A673 (cell line): ENCODE measurements at regions not wholly inside any gene's neighbourhood (a gene's known extent, or its start where the extent isn't known, plus 50 kb on each side); places are given as distances from the start of the nearest gene placed in this dataset.

Experiments used
- BruUV-seq: library from RNA; stranded (reverse); fragments of 400-500 nt; replicated peaks from 2 replicates; lab custom pipeline; 2021; lab: Mats Ljungman, UMichigan
- CTCF ChIA-PET: fragments of 300-600 bp; sonication (Branson Sonifier 250); formaldehyde crosslinking; loops from one replicate; lab custom pipeline; 2022; ENCODE audit warnings: antibody characterized with exemption; lab: Charles Lee
- POLR2A ChIA-PET: fragments of 300-600 bp; sonication (Branson Sonifier 250); formaldehyde crosslinking; loops from one replicate; lab custom pipeline; 2022; ENCODE audit warnings: antibody characterized with exemption; ENCODE audit not compliant: low non-redundant PET; lab: Charles Lee
- DNase-seq: peaks from one replicate; pipeline ENCODE4 v3.0.0-alpha.2; 2015; ENCODE audit warnings: low spot score
- H3K27ac ChIP-seq: fragments of 200-600 bp; sonication (generic); 2 replicates; pipeline ENCODE4 v1.5.1; 2016; ENCODE audit warnings: mixed run types, low read depth, mild to moderate bottlenecking, mixed read lengths, antibody characterized with exemption, low read length; ENCODE audit not compliant: poor library complexity, severe bottlenecking
- H3K27me3 ChIP-seq: fragments of 200-600 bp; sonication (generic); replicated peaks from 2 replicates; pipeline ENCODE4 v1.6.1; 2017; ENCODE audit warnings: mixed run types, low read depth, mild to moderate bottlenecking, mixed read lengths, antibody characterized with exemption, low read length; ENCODE audit not compliant: insufficient read depth, poor library complexity
- H3K36me3 ChIP-seq: fragments of 200-600 bp; sonication (generic); 2 replicates; pipeline ENCODE4 v1.6.1; 2016; ENCODE audit warnings: mixed run types, mild to moderate bottlenecking, mixed read lengths, antibody characterized with exemption, low read length; ENCODE audit not compliant: insufficient read depth, poor library complexity, severe bottlenecking
- H3K4me1 ChIP-seq: fragments of 200-600 bp; sonication (generic); 2 replicates; pipeline ENCODE4 v1.6.1; 2017; ENCODE audit warnings: mixed run types, mild to moderate bottlenecking, mixed read lengths, antibody characterized with exemption, low read length; ENCODE audit not compliant: insufficient read depth, poor library complexity, severe bottlenecking
- H3K4me3 ChIP-seq: fragments of 200-600 bp; sonication (generic); 2 replicates; pipeline ENCODE4 v1.5.1; 2016; ENCODE audit warnings: low read depth, mixed run types, mild to moderate bottlenecking, mixed read lengths, low read length; ENCODE audit not compliant: poor library complexity, severe bottlenecking
- H3K9me3 ChIP-seq: fragments of 200-600 bp; sonication (generic); 2 replicates; pipeline ENCODE4 v1.6.1; 2016; ENCODE audit warnings: mixed run types, low read depth, mild to moderate bottlenecking, mixed read lengths, antibody characterized with exemption, low read length; ENCODE audit not compliant: poor library complexity, severe bottlenecking
- CTCF ChIP-seq: fragments of 300-800, 200-600 bp; sonication (generic); conservative IDR thresholded peaks from 2 replicates; pipeline ENCODE4 v1.5.1; 2017; ENCODE audit warnings: low read depth, mild to moderate bottlenecking, antibody characterized with exemption, low read length, moderate library complexity, mixed read lengths
- EZH2 ChIP-seq: fragments of 200-600 bp; sonication (generic); IDR thresholded peaks from 2 replicates; pipeline ENCODE4 v1.6.1; 2017; ENCODE audit warnings: borderline replicate concordance, low read depth, mild to moderate bottlenecking, mixed read lengths, antibody characterized with exemption, low read length; ENCODE audit not compliant: poor library complexity, severe bottlenecking
- intact Hi-C: fragments of 100-400 bp; cut with micrococcal nuclease; formaldehyde crosslinking; loops from one replicate; pipeline ENCODE4 v1.10.0; 2022; ENCODE audit not compliant: unreplicated experiment

- ChIA-PET POLR2A (no interaction called here), CTCF (no interaction called here)
- DNase-seq: no peak
- no peak overlapping the region for H3K4me3 ChIP-seq
- TF ChIP-seq CTCF (no peak), EZH2 (no peak)
- no peaks in the 10 kb centered on the region for H3K27me3 ChIP-seq
- no TSS peak for BruUV-seq
- H3K4me1 ChIP-seq: no peaks in the 10 kb centered on the region
- intact Hi-C loops: no loop called here
- H3K27ac ChIP-seq: no peak overlapping the region
- no peaks in the 10 kb centered on the region for H3K36me3 ChIP-seq
- no peaks in the 10 kb centered on the region for H3K9me3 ChIP-seq
These were observed 76.9 kb upstream of the TMEM132C start for GRCh38 chr12:128190052-128190451.

- H3K36me3 ChIP-seq: no peaks in the 10 kb centered on the region
- ChIA-PET POLR2A (no interaction called here), CTCF (no interaction called here)
- H3K4me3 ChIP-seq: no peak overlapping the region
- TF ChIP-seq EZH2: no peak
- TF ChIP-seq CTCF: 0 out of 2 replicates have a peak, but pooled peaks have one; percentile 33
- intact Hi-C loops: no loop called here
- BruUV-seq: no TSS peak
- H3K9me3 ChIP-seq: no peaks in the 10 kb centered on the region
- DNase-seq: no peak
- no peaks in the 10 kb centered on the region for H3K4me1 ChIP-seq
- H3K27me3 ChIP-seq: no peaks in the 10 kb centered on the region
- no peak overlapping the region for H3K27ac ChIP-seq
These were observed 76.4 kb upstream of the TMEM132C start for GRCh38 chr12:128190614-128191013.

- CTCF ChIA-PET: no interaction called here
- no peak for DNase-seq
These were observed 75.6 kb upstream of the TMEM132C start for GRCh38 chr12:128191380-128191779.

More at GRCh38 chr12:128191380-128191779, 75.6 kb upstream of the TMEM132C start:
- no peaks in the 10 kb centered on the region for H3K4me1 ChIP-seq
- POLR2A ChIA-PET: no interaction called here
- no peak overlapping the region for H3K27ac ChIP-seq
- BruUV-seq: no TSS peak
- intact Hi-C loops: no loop called here
- TF ChIP-seq CTCF (no peak), EZH2 (no peak)
- H3K36me3 ChIP-seq: no peaks in the 10 kb centered on the region
- no peak overlapping the region for H3K4me3 ChIP-seq
- no peaks in the 10 kb centered on the region for H3K9me3 ChIP-seq
- no peaks in the 10 kb centered on the region for H3K27me3 ChIP-seq
